ENCODE measurements at regions not wholly inside any gene's neighbourhood (a gene's known extent, or its start where the extent isn't known, plus 50 kb on each side); places are given as distances from the start of the nearest gene placed in this dataset.

- Histone ChIP-seq H3K9me3 (no peaks in the 10 kb centered on the region), H3K27ac (ENCODE audit: low read length) (no peak overlapping the region), H3K36me3 (ENCODE audit: control insufficient read depth in 2 of 2, extremely low read depth in 1 of 2, insufficient read depth in 1 of 2, low read length in 1 of 2) (no peaks in the 10 kb centered on the region), H3K4me1 (ENCODE audit: control insufficient read depth in 1 of 2, extremely low read depth in 1 of 2, insufficient read depth in 2 of 2, low read length in 2 of 2) (no peaks in the 10 kb centered on the region), H3K4me3 (ENCODE audit: control insufficient read depth in 1 of 2, extremely low read depth in 1 of 2, low read length in 1 of 2) (no peak overlapping the region), H3K27me3 (replicated peaks in 1 of 2; ENCODE audit: control insufficient read depth in 2 of 2, extremely low read depth in 1 of 2, insufficient read depth in 2 of 2, low read length in 1 of 2) (peaks cover 0 to 4% of the 10 kb centered on the region in 2 experiments)
- no peak for DNase-seq
- peaks cover 16 to 17% of the 10 kb centered on the region in 2 donors for H3K27me3 Mint-ChIP-seq
- ChIA-PET POLR2A (interaction anchor here in 1 of 2 donors (0.5 kb wide), 1 partner anchor 36 kb away, joined by 5 read pairs; no protein-coding TSS in a partner anchor), CTCF (no interaction called here)
- no peaks in the 10 kb centered on the region for H3K4me1 Mint-ChIP-seq
- H3K9me3 Mint-ChIP-seq, result no peaks in the 10 kb centered on the region
- no peak for ATAC-seq (replicated peaks in 1 of 4)
- H3K27ac Mint-ChIP-seq, result no peak overlapping the region
- 60% methylated on average over 1 of the region's 6 CpGs for WGBS (ENCODE audit: insufficient coverage)
- no peaks in the 10 kb centered on the region for H3K36me3 Mint-ChIP-seq
- H3K4me3 Mint-ChIP-seq, result no peak overlapping the region
Observed at GRCh38 chr3:187454085-187454815, 86.1 kb downstream of the RTP4 start.

GRCh38 chr3:187450431-187451190, 82.4 kb downstream of the RTP4 start:
- H3K4me1 Mint-ChIP-seq, result no peaks in the 10 kb centered on the region
- ChIA-PET CTCF (no interaction called here), POLR2A (no interaction called here)
- no peak overlapping the region for H3K4me3 ChIP-seq (ENCODE audit: control insufficient read depth in 1 of 2, extremely low read depth in 1 of 2, low read length in 1 of 2)
- H3K36me3 ChIP-seq (ENCODE audit: control insufficient read depth in 2 of 2, extremely low read depth in 1 of 2, insufficient read depth in 1 of 2, low read length in 1 of 2), result no peaks in the 10 kb centered on the region
- no peaks in the 10 kb centered on the region for H3K27me3 ChIP-seq (replicated peaks in 1 of 2; ENCODE audit: control insufficient read depth in 2 of 2, extremely low read depth in 1 of 2, insufficient read depth in 2 of 2, low read length in 1 of 2)
- no peaks in the 10 kb centered on the region for H3K9me3 ChIP-seq
- no peaks in the 10 kb centered on the region for H3K36me3 Mint-ChIP-seq
- H3K4me3 Mint-ChIP-seq, result no peak overlapping the region
- H3K27me3 Mint-ChIP-seq, result peaks cover 7 to 11% of the 10 kb centered on the region in 2 donors
- H3K4me1 ChIP-seq (ENCODE audit: control insufficient read depth in 1 of 2, extremely low read depth in 1 of 2, insufficient read depth in 2 of 2, low read length in 2 of 2), result no peaks in the 10 kb centered on the region
- no peak overlapping the region for H3K27ac Mint-ChIP-seq
- no peaks in the 10 kb centered on the region for H3K9me3 Mint-ChIP-seq
- ATAC-seq (replicated peaks in 1 of 4) (no peak), DNase-seq (no peak)
- 88% methylated on average over 1 of the region's 7 CpGs for WGBS (ENCODE audit: insufficient coverage)
- H3K27ac ChIP-seq (ENCODE audit: low read length), result no peak overlapping the region

GRCh38 chr3:187448674-187449073, 80.5 kb downstream of the RTP4 start:
- Histone ChIP-seq H3K27me3 (replicated peaks in 1 of 2; ENCODE audit: control insufficient read depth in 2 of 2, extremely low read depth in 1 of 2, insufficient read depth in 2 of 2, low read length in 1 of 2) (no peaks in the 10 kb centered on the region), H3K4me3 (ENCODE audit: control insufficient read depth in 1 of 2, extremely low read depth in 1 of 2, low read length in 1 of 2) (no peak overlapping the region), H3K27ac (ENCODE audit: low read length) (no peak overlapping the region), H3K9me3 (no peaks in the 10 kb centered on the region), H3K36me3 (ENCODE audit: control insufficient read depth in 2 of 2, extremely low read depth in 1 of 2, insufficient read depth in 1 of 2, low read length in 1 of 2) (no peaks in the 10 kb centered on the region), H3K4me1 (ENCODE audit: control insufficient read depth in 1 of 2, extremely low read depth in 1 of 2, insufficient read depth in 2 of 2, low read length in 2 of 2) (no peaks in the 10 kb centered on the region)
- no peak overlapping the region for H3K27ac Mint-ChIP-seq
- POLR2A ChIA-PET, result no interaction called here
- ATAC-seq (replicated peaks in 1 of 4) (no peak), DNase-seq (no peak)
- no peaks in the 10 kb centered on the region for H3K9me3 Mint-ChIP-seq
- CTCF ChIA-PET, result no interaction called here
- no peaks in the 10 kb centered on the region for H3K36me3 Mint-ChIP-seq
- H3K27me3 Mint-ChIP-seq, result peaks cover 5 to 12% of the 10 kb centered on the region in 2 donors
- WGBS (ENCODE audit: insufficient coverage), result no CpG with 5 or more reads among the region's 1 CpG
- H3K4me1 Mint-ChIP-seq, result no peaks in the 10 kb centered on the region
- no peak overlapping the region for H3K4me3 Mint-ChIP-seq

- Mint-ChIP-seq H3K36me3 (no peaks in the 10 kb centered on the region), H3K27ac (no peak overlapping the region), H3K9me3 (no peaks in the 10 kb centered on the region), H3K4me1 (no peaks in the 10 kb centered on the region), H3K27me3 (peaks cover 2 to 8% of the 10 kb centered on the region in 2 donors), H3K4me3 (no peak overlapping the region)
- no peaks in the 10 kb centered on the region for H3K9me3 ChIP-seq
- POLR2A ChIA-PET, result no interaction called here
- no peaks in the 10 kb centered on the region for H3K27me3 ChIP-seq (replicated peaks in 1 of 2; ENCODE audit: control insufficient read depth in 2 of 2, extremely low read depth in 1 of 2, insufficient read depth in 2 of 2, low read length in 1 of 2)
- no peak overlapping the region for H3K4me3 ChIP-seq (ENCODE audit: control insufficient read depth in 1 of 2, extremely low read depth in 1 of 2, low read length in 1 of 2)
- no CpG with 5 or more reads among the region's 3 CpGs for WGBS (ENCODE audit: insufficient coverage)
- ATAC-seq (replicated peaks in 1 of 4) (no peak), DNase-seq (no peak)
- H3K27ac ChIP-seq (ENCODE audit: low read length), result no peak overlapping the region
- CTCF ChIA-PET, result no interaction called here
- no peaks in the 10 kb centered on the region for H3K36me3 ChIP-seq (ENCODE audit: control insufficient read depth in 2 of 2, extremely low read depth in 1 of 2, insufficient read depth in 1 of 2, low read length in 1 of 2)
- H3K4me1 ChIP-seq (ENCODE audit: control insufficient read depth in 1 of 2, extremely low read depth in 1 of 2, insufficient read depth in 2 of 2, low read length in 2 of 2), result no peaks in the 10 kb centered on the region
Observed at GRCh38 chr3:187447737-187448136, 79.6 kb downstream of the RTP4 start.

- no peaks in the 10 kb centered on the region for H3K9me3 Mint-ChIP-seq
- Histone ChIP-seq H3K36me3 (ENCODE audit: control insufficient read depth in 2 of 2, extremely low read depth in 1 of 2, insufficient read depth in 1 of 2, low read length in 1 of 2) (no peaks in the 10 kb centered on the region), H3K9me3 (no peaks in the 10 kb centered on the region), H3K4me1 (ENCODE audit: control insufficient read depth in 1 of 2, extremely low read depth in 1 of 2, insufficient read depth in 2 of 2, low read length in 2 of 2) (no peaks in the 10 kb centered on the region), H3K27ac (ENCODE audit: low read length) (no peak overlapping the region), H3K4me3 (ENCODE audit: control insufficient read depth in 1 of 2, extremely low read depth in 1 of 2, low read length in 1 of 2) (no peak overlapping the region), H3K27me3 (replicated peaks in 1 of 2; ENCODE audit: control insufficient read depth in 2 of 2, extremely low read depth in 1 of 2, insufficient read depth in 2 of 2, low read length in 1 of 2) (no peaks in the 10 kb centered on the region)
- no peak for ATAC-seq (replicated peaks in 1 of 4)
- ChIA-PET CTCF (no interaction called here), POLR2A (no interaction called here)
- no peaks in the 10 kb centered on the region for H3K36me3 Mint-ChIP-seq
- WGBS (ENCODE audit: insufficient coverage), result no CpG with 5 or more reads among the region's 2 CpGs
- peaks cover 2 to 8% of the 10 kb centered on the region in 2 donors for H3K27me3 Mint-ChIP-seq
- DNase-seq, result no peak
- no peak overlapping the region for H3K27ac Mint-ChIP-seq
- H3K4me1 Mint-ChIP-seq, result no peaks in the 10 kb centered on the region
- H3K4me3 Mint-ChIP-seq, result no peak overlapping the region
Observed at GRCh38 chr3:187445356-187445755, 77.2 kb downstream of the RTP4 start.

GRCh38 chr3:187434524-187434923, 66.3 kb downstream of the RTP4 start:
- Mint-ChIP-seq H3K36me3 (no peaks in the 10 kb centered on the region), H3K4me1 (no peaks in the 10 kb centered on the region), H3K4me3 (no peak overlapping the region), H3K9me3 (no peaks in the 10 kb centered on the region), H3K27me3 (peaks cover 12 to 14% of the 10 kb centered on the region in 2 donors), H3K27ac (no peak overlapping the region)
- Histone ChIP-seq H3K27ac (ENCODE audit: low read length) (no peak overlapping the region), H3K4me1 (ENCODE audit: control insufficient read depth in 1 of 2, extremely low read depth in 1 of 2, insufficient read depth in 2 of 2, low read length in 2 of 2) (no peaks in the 10 kb centered on the region), H3K4me3 (ENCODE audit: control insufficient read depth in 1 of 2, extremely low read depth in 1 of 2, low read length in 1 of 2) (no peak overlapping the region), H3K27me3 (replicated peaks in 1 of 2; ENCODE audit: control insufficient read depth in 2 of 2, extremely low read depth in 1 of 2, insufficient read depth in 2 of 2, low read length in 1 of 2) (peaks cover 0 to 8% of the 10 kb centered on the region in 2 experiments), H3K9me3 (no peaks in the 10 kb centered on the region), H3K36me3 (ENCODE audit: control insufficient read depth in 2 of 2, extremely low read depth in 1 of 2, insufficient read depth in 1 of 2, low read length in 1 of 2) (no peaks in the 10 kb centered on the region)
- no peak for ATAC-seq (replicated peaks in 1 of 4)
- ChIA-PET POLR2A (no interaction called here), CTCF (no interaction called here)
- no peak for DNase-seq
- 80% methylated on average over 1 of the region's 2 CpGs for WGBS (ENCODE audit: insufficient coverage)

All from T-cell (primary cell).